ENCODE measurements at regions not wholly inside any gene's neighbourhood (a gene's known extent, or its start where the extent isn't known, plus 50 kb on each side); places are given as distances from the start of the nearest gene placed in this dataset.
A peak's percentile ranks its signal among the peaks of the same experiment; 100 is the strongest.

DNA sequence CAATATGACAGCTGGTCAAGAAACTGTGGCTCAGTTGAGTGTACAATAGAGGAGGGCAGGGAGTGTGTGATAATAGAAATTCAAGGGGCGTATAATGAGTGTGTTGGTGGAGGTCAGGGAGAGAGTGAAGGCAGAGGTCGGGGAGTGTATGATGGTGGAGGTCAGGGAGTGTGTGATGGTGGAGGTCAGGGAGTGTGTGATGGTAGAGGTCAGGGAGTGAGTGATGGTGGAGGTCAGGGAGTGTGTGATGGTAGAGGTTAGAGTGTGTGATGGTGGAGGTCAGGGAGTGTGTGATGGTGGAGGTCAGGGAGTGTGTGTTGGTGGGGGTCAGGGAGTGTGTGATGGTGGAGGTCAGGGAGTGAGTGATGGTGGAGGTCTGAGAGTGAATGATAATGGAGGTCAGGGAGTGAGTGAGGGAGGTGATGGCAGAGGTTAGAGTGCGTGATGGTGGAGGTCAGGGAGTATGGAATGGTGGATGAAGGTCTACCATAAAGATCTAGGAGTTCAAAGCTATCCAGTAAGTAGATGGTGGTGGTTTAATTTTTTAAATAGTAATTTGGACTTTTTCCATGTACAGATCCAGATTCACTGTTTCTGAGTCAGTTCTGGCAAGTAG lies 57.7 kb upstream of the TNS3 start:
- Histone ChIP-seq H4K20me1 (ENCODE audit: insufficient read depth, low read length) (no peaks in the 10 kb centered on the region), H3K4me1 (ENCODE audit: insufficient read depth, low read length) (peaks cover 76% of the 10 kb centered on the region), H3K4me3 (replicated peaks in 1 of 3; ENCODE audit: insufficient read depth in 1 of 3, low read depth in 2 of 3, low read length in 3 of 3) (no peak overlapping the region), H3K27ac (ENCODE audit: extremely low read length, insufficient read depth, low read length) (no peak overlapping the region), H2AFZ (ENCODE audit: low read length) (no peak overlapping the region), H3K27me3 (ENCODE audit: control insufficient read depth in 1 of 2, insufficient read depth in 2 of 2, low read length in 2 of 2) (no peaks in the 10 kb centered on the region), H3K36me3 (replicated peaks in 1 of 2; ENCODE audit: control insufficient read depth in 1 of 2, insufficient read depth in 2 of 2, low read length in 2 of 2) (no peaks in the 10 kb centered on the region), H3K79me2 (ENCODE audit: insufficient read depth, low read length) (no peaks in the 10 kb centered on the region), H3K9ac (ENCODE audit: insufficient read depth, low read depth, low read length) (no peak overlapping the region), H3K4me2 (ENCODE audit: low read depth, low read length) (no peak overlapping the region), H3K9me3 (ENCODE audit: low read length) (peaks cover 11% of the 10 kb centered on the region)
- CTCF ChIA-PET (ENCODE audit: low intra/inter-chr PET ratio, low total read pairs): no interaction called here
- ATAC-seq (no peak), FAIRE-seq (no peak), DNase-seq (ENCODE audit: low spot score) (no peak)
- WGBS (ENCODE audit: low lambda C conversion rate): 81% methylated on average over 3 of the region's 3 CpGs
- TF ChIP-seq ZSCAN31 (CRISPR knock-in tag; IDR thresholded peaks at IDR 0.05; ENCODE audit: low read depth) (no peak), ZSCAN22 (CRISPR knock-in tag; IDR thresholded peaks at IDR 0.05) (peak; percentile 99)
- BruUV-seq (replicated peaks): no TSS peak
- intact Hi-C loops (cut with micrococcal nuclease; ENCODE audit: unreplicated experiment): loop anchor here (2.0 to 5.0 kb wide), 2 partner anchors 57 to 123 kb away; partner anchors contain the start of gene TNS3
- in situ Hi-C loops (cut with HindIII; ENCODE audit: extremely low pct_ligation_motif_present, low pct_unique_long_range_greater_than_20kb): no loop called here
- POLR2A ChIA-PET: interaction anchor here (1.1 to 1.9 kb wide), 2 partner anchors 29 to 124 kb away, joined by 6 to 8 read pairs; no protein-coding TSS in a partner anchor

DNA sequence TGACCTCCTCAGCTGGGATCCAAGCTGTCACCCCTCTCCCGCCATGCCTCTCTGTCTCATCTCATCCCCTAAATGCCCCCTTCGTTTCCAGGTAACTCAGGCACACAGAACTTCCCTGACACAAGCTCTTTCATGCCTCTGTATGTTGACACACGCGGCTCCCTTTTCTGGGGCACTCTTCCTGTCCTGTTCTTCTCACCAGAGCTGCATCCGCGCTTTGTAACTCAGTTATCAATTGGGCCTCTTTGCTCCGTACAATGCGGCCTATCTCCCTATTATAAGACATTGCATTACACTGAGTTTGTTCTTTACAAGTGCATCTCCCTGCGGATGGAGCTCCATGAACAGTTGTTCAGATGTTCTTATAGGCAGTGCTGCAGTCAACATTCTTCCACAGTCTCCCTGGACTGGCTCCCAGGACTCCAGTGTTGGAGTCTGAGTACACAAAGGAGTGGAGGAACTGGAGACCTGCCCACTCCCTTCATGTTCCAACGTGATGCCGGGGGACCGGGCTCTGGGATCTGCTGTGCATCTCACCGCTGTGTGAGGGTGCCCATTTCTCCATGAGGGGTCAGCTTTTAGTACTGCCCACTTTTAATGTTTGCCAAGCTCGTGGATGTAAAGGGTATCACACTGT lies 56.9 kb upstream of the TNS3 start:
- ATAC-seq (peak; percentile 58), FAIRE-seq (no peak), DNase-seq (ENCODE audit: low spot score) (peak; percentile 71)
- intact Hi-C loops (cut with micrococcal nuclease; ENCODE audit: unreplicated experiment) (loop anchor here (2.0 to 5.0 kb wide), 2 partner anchors 56 to 124 kb away; partner anchors contain the start of gene TNS3), in situ Hi-C loops (cut with HindIII; ENCODE audit: extremely low pct_ligation_motif_present, low pct_unique_long_range_greater_than_20kb) (no loop called here)
- H3K36me3 ChIP-seq (replicated peaks in 1 of 2; ENCODE audit: control insufficient read depth in 1 of 2, insufficient read depth in 2 of 2, low read length in 2 of 2): no peaks in the 10 kb centered on the region
- H3K27me3 ChIP-seq (ENCODE audit: control insufficient read depth in 1 of 2, insufficient read depth in 2 of 2, low read length in 2 of 2): no peaks in the 10 kb centered on the region
- 5% methylated on average over 10 of the region's 14 CpGs for WGBS (ENCODE audit: low lambda C conversion rate)
- peak overlapping the region in 2 of 3 experiments; percentile 35 to 47; a peak in 5 of 6 replicates for H3K4me3 ChIP-seq (replicated peaks in 1 of 3; ENCODE audit: insufficient read depth in 1 of 3, low read depth in 2 of 3, low read length in 3 of 3)
- H3K27ac ChIP-seq (ENCODE audit: extremely low read length, insufficient read depth, low read length): peak overlapping the region; percentile 36
- H3K79me2 ChIP-seq (ENCODE audit: insufficient read depth, low read length): no peaks in the 10 kb centered on the region
- peak overlapping the region; percentile 73 for H2AFZ ChIP-seq (ENCODE audit: low read length)
- no peaks in the 10 kb centered on the region for H4K20me1 ChIP-seq (ENCODE audit: insufficient read depth, low read length)
- no TSS peak for BruUV-seq (replicated peaks)
- ChIA-PET CTCF (ENCODE audit: low intra/inter-chr PET ratio, low total read pairs) (no interaction called here), POLR2A (interaction anchor here (0.8 to 1.9 kb wide), 4 partner anchors 8 to 148 kb away, joined by 3 to 8 read pairs (median 4); no protein-coding TSS in a partner anchor)
- peaks cover 6% of the 10 kb centered on the region for H3K9me3 ChIP-seq (ENCODE audit: low read length)
- H3K4me1 ChIP-seq (ENCODE audit: insufficient read depth, low read length): peaks cover 79% of the 10 kb centered on the region
- H3K9ac ChIP-seq (ENCODE audit: insufficient read depth, low read depth, low read length): peak overlapping the region; percentile 50
- H3K4me2 ChIP-seq (ENCODE audit: low read depth, low read length): peak overlapping the region; percentile 76
- TF ChIP-seq ZFX (CRISPR knock-in tag; IDR thresholded peaks at IDR 0.05; ENCODE audit: low read depth) (peak; percentile 56; the same call in 1 of the 2 replicates), SOX5 (CRISPR knock-in tag; IDR thresholded peaks at IDR 0.05; ENCODE audit: borderline replicate concordance) (peak; percentile 59; the same call in 1 of the 2 replicates), MEF2D (CRISPR knock-in tag; IDR thresholded peaks at IDR 0.05) (peak; percentile 67; the same call in 1 of the 2 replicates), ZNF749 (CRISPR knock-in tag; IDR thresholded peaks at IDR 0.05; ENCODE audit: borderline replicate concordance) (no peak), MXI1 (IDR thresholded peaks at IDR 0.05; ENCODE audit: borderline replicate concordance, low read depth, low read length) (peak; percentile 18; the same call in 1 of the 3 replicates), KAT8 (CRISPR knock-in tag; IDR thresholded peaks at IDR 0.05) (0 out of 2 replicates have a peak, but pooled peaks have one; percentile 16), MXD4 (CRISPR knock-in tag; IDR thresholded peaks at IDR 0.05) (peak; percentile 65; the same call in 1 of the 2 replicates), ZNF331 (CRISPR knock-in tag; IDR thresholded peaks at IDR 0.05) (0 out of 2 replicates have a peak, but pooled peaks have one; percentile 27)
- TF ChIP-seq, protein P1, sequence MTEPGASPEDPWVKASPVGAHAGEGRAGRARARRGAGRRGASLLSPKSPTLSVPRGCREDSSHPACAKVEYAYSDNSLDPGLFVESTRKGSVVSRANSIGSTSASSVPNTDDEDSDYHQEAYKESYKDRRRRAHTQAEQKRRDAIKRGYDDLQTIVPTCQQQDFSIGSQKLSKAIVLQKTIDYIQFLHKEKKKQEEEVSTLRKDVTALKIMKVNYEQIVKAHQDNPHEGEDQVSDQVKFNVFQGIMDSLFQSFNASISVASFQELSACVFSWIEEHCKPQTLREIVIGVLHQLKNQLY (CRISPR knock-in tag; IDR thresholded peaks at IDR 0.05): no peak
- TF ChIP-seq, protein P2, sequence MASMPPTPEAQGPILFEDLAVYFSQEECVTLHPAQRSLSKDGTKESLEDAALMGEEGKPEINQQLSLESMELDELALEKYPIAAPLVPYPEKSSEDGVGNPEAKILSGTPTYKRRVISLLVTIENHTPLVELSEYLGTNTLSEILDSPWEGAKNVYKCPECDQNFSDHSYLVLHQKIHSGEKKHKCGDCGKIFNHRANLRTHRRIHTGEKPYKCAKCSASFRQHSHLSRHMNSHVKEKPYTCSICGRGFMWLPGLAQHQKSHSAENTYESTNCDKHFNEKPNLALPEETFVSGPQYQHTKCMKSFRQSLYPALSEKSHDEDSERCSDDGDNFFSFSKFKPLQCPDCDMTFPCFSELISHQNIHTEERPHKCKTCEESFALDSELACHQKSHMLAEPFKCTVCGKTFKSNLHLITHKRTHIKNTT (CRISPR knock-in tag; IDR thresholded peaks at IDR 0.05): no peak
- TF ChIP-seq, protein P3, sequence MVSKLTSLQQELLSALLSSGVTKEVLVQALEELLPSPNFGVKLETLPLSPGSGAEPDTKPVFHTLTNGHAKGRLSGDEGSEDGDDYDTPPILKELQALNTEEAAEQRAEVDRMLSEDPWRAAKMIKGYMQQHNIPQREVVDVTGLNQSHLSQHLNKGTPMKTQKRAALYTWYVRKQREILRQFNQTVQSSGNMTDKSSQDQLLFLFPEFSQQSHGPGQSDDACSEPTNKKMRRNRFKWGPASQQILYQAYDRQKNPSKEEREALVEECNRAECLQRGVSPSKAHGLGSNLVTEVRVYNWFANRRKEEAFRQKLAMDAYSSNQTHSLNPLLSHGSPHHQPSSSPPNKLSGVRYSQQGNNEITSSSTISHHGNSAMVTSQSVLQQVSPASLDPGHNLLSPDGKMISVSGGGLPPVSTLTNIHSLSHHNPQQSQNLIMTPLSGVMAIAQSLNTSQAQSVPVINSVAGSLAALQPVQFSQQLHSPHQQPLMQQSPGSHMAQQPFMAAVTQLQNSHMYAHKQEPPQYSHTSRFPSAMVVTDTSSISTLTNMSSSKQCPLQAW (CRISPR knock-in tag; IDR thresholded peaks at IDR 0.05): peak; percentile 75; the same call in 1 of the 2 replicates

Measured in HepG2 (cell line).